Ovary (tissue), 3 donors: ENCODE measurements at regions not wholly inside any gene's neighbourhood (a gene's known extent, or its start where the extent isn't known, plus 50 kb on each side); places are given as distances from the start of the nearest gene placed in this dataset.

Experiments
- CTCF ChIP-seq, 3 donors: fragments of 450-650 bp in 2 of 3; fragments of 200-600 bp in 1 of 3; IDR thresholded peaks; one replicate each; pipeline versions ENCODE4 v1.5.1 to v1.8.0; 2016 to 2022; ENCODE audit warnings: antibody characterized with exemption in 3 of 3, mild to moderate bottlenecking in 1 of 3
- EP300 ChIP-seq: sonication (generic); formaldehyde crosslinking; IDR thresholded peaks from one replicate; pipeline ENCODE4 v1.6.1; 2017; ENCODE audit warnings: antibody characterized with exemption
- POLR2A ChIP-seq: fragments of 450-650 bp; IDR thresholded peaks from one replicate; pipeline ENCODE4 v1.6.1; 2017; ENCODE audit warnings: antibody characterized with exemption, mild to moderate bottlenecking, moderate library complexity
- donor health status: DM: no; HTN: no; CAD: no.

- TF ChIP-seq POLR2A (no peak), CTCF (IDR thresholded peaks at IDR 0.05) (no peak), EP300 (no peak)
Measured at GRCh38 chr15:87648278-87648677, 608.3 kb downstream of the NTRK3 start.
